Spleen (tissue), 11 donors: ENCODE measurements at regions not wholly inside any gene's neighbourhood (a gene's known extent, or its start where the extent isn't known, plus 50 kb on each side); places are given as distances from the start of the nearest gene placed in this dataset.

ENCODE experiments used
- DNase-seq: peaks from one replicate; pipeline ENCODE4 v3.0.0-alpha.2; 2020
- H3K27ac ChIP-seq, 8 donors: fragments of 200-600 bp; sonication (generic) in 7 of 8; 1 replicate in 4 of 8; 2 replicates in 4 of 8; pipeline versions ENCODE4 v1.5.0 to v1.8.0; 2016 to 2021; ENCODE audit warnings: inconsistent platforms in 4 of 8, mild to moderate bottlenecking in 4 of 8, moderate library complexity in 1 of 8
- H3K27me3 ChIP-seq, 7 donors: fragments of 200-600 bp; sonication (generic) in 6 of 7; replicated peaks in 1 of 7; 1 replicate in 4 of 7; 2 replicates in 3 of 7; pipeline versions ENCODE4 v1.5.0 to v1.8.0; 2016 to 2021; ENCODE audit warnings: inconsistent platforms in 3 of 7, mild to moderate bottlenecking in 1 of 7
- H3K36me3 ChIP-seq, 6 donors: fragments of 200-600 bp; sonication (generic) in 5 of 6; 1 replicate in 4 of 6; 2 replicates in 2 of 6; pipeline versions ENCODE4 v1.5.0 to v1.8.0; 2016 to 2021; ENCODE audit warnings: inconsistent platforms in 2 of 6
- H3K4me1 ChIP-seq, 6 donors: fragments of 200-600 bp; sonication (generic) in 5 of 6; 1 replicate in 3 of 6; 2 replicates in 3 of 6; pipeline versions ENCODE4 v1.5.0 to v1.8.0; 2016 to 2021; ENCODE audit warnings: inconsistent platforms in 3 of 6
- H3K4me3 ChIP-seq, 8 donors: fragments of 200-600 bp; sonication (generic) in 7 of 8; 1 replicate in 4 of 8; 2 replicates in 4 of 8; pipeline versions ENCODE4 v1.5.0 to v1.8.0; 2016 to 2021; ENCODE audit warnings: inconsistent platforms in 4 of 8, mild to moderate bottlenecking in 4 of 8, moderate library complexity in 2 of 8
- H3K9me3 ChIP-seq, 8 donors: fragments of 200-600 bp; sonication (generic) in 7 of 8; 1 replicate in 4 of 8; 2 replicates in 4 of 8; pipeline versions ENCODE4 v1.5.0 to v1.8.0; 2016 to 2021; ENCODE audit warnings: inconsistent platforms in 4 of 8
- CTCF ChIP-seq, 11 experiments: fragments of 200-600 bp in 7 of 11; fragments of 450-650 bp in 4 of 11; sonication (generic) in 4 of 11; IDR thresholded peaks in 8 of 11; conservative IDR thresholded peaks in 3 of 11; 1 replicate in 7 of 11; 2 replicates in 4 of 11; pipeline versions ENCODE4 v1.4.0 to v1.8.0; 2016 to 2021; ENCODE audit warnings: antibody characterized with exemption in 11 of 11, inconsistent platforms in 4 of 11, mild to moderate bottlenecking in 1 of 11
- POLR2A ChIP-seq, 3 donors: fragments of 450-650 bp; IDR thresholded peaks; one replicate each; pipeline ENCODE4 v1.5.1; 2017; ENCODE audit warnings: antibody characterized with exemption in 3 of 3, mild to moderate bottlenecking in 1 of 3
- POLR2AphosphoS5 ChIP-seq, 3 donors: sonication (generic); formaldehyde crosslinking; IDR thresholded peaks; one replicate each; pipeline ENCODE4 v1.5.1; 2017; ENCODE audit warnings: antibody characterized with exemption in 3 of 3
- WGBS, 5 donors: extraction: QIAGEN DNeasy Blood & Tissue Kit in 3 of 5; methylation state at CpG; one replicate each; pipeline versions ENCODE4 v1.1.5 to v1.1.7; 2013 to 2018; 5-methylcytosine and 5-hydroxymethylcytosine counted together
- intact Hi-C: fragments of 100-400 bp; cut with DNase I; formaldehyde crosslinking; loops from one replicate; pipeline ENCODE4 v1.15.0; 2023; ENCODE audit warnings: low total_unique reads
- donor health status: healthy with polysubstance abuse.
- donor health status: DM: no; HTN: no; CAD: no; lungs with moderate emphysema.
- donor health status: DM: no; HTN: no; CAD: no.
- donor health status: Bipolar disorder and iron deficiency.
- donor health status: healthy.
- donor health status: DM: no; HTN: no; CAD: no.
- donor health status: DM: yes; HTN: yes; CAD: no.

GRCh38 chr10:113364227-113364626 lies 188.6 kb upstream of the HABP2 start:
- Histone ChIP-seq H3K4me1 (no peaks in the 10 kb centered on the region), H3K36me3 (no peaks in the 10 kb centered on the region), H3K27ac (no peak overlapping the region), H3K4me3 (no peak overlapping the region), H3K27me3 (no peaks in the 10 kb centered on the region), H3K9me3 (peaks cover 0 to 12% (median 5%) of the 10 kb centered on the region in 8 donors)
- 82 to 92% (median 89%) methylated on average over 3 of the region's 3 CpGs for WGBS, 5 donors
- TF ChIP-seq POLR2A (IDR thresholded peaks at IDR 0.05), result no peak
- intact Hi-C loops, result no loop called here
- no peak for DNase-seq

- TF ChIP-seq POLR2AphosphoS5 (IDR thresholded peaks at IDR 0.05) (no peak), CTCF (IDR thresholded peaks at IDR 0.05 in 8 of 11, conservative IDR thresholded peaks at IDR 0.05 in 3 of 11) (no peak), POLR2A (IDR thresholded peaks at IDR 0.05) (no peak)
- no peaks in the 10 kb centered on the region for H3K36me3 ChIP-seq
- H3K9me3 ChIP-seq, result peaks cover 0 to 12% (median 5%) of the 10 kb centered on the region in 8 donors
- H3K4me3 ChIP-seq, result no peak overlapping the region
- no peaks in the 10 kb centered on the region for H3K4me1 ChIP-seq
- intact Hi-C loops, result no loop called here
- H3K27ac ChIP-seq, result no peak overlapping the region
- no peaks in the 10 kb centered on the region for H3K27me3 ChIP-seq
- DNase-seq, result no peak
- WGBS, 5 donors, result 73 to 82% (median 80%) methylated on average over 6 of the region's 6 CpGs
These were observed 184.0 kb upstream of the HABP2 start for GRCh38 chr10:113368666-113369364.

- 46 to 64% (median 56%) methylated on average over 5 of the region's 5 CpGs for WGBS, 5 donors
- Histone ChIP-seq H3K4me3 (no peak overlapping the region), H3K27ac (no peak overlapping the region), H3K27me3 (no peaks in the 10 kb centered on the region), H3K36me3 (no peaks in the 10 kb centered on the region), H3K4me1 (no peaks in the 10 kb centered on the region), H3K9me3 (peaks cover 0 to 12% (median 5%) of the 10 kb centered on the region in 8 donors)
- TF ChIP-seq CTCF (IDR thresholded peaks at IDR 0.05 in 8 of 11, conservative IDR thresholded peaks at IDR 0.05 in 3 of 11), result no peak
- TF ChIP-seq POLR2AphosphoS5 (IDR thresholded peaks at IDR 0.05), result no peak
- TF ChIP-seq POLR2A (IDR thresholded peaks at IDR 0.05), result no peak
- intact Hi-C loops, result no loop called here
- DNase-seq, result no peak
These were observed 183.5 kb upstream of the HABP2 start for GRCh38 chr10:113369365-113369694.

- Histone ChIP-seq H3K9me3 (no peaks in the 10 kb centered on the region), H3K36me3 (no peaks in the 10 kb centered on the region), H3K4me3 (no peak overlapping the region), H3K27me3 (no peaks in the 10 kb centered on the region), H3K4me1 (peaks cover 0 to 5% (median 2%) of the 10 kb centered on the region in 6 donors), H3K27ac (no peak overlapping the region)
- TF ChIP-seq POLR2AphosphoS5 (IDR thresholded peaks at IDR 0.05) (no peak), POLR2A (IDR thresholded peaks at IDR 0.05) (no peak), CTCF (IDR thresholded peaks at IDR 0.05 in 8 of 11, conservative IDR thresholded peaks at IDR 0.05 in 3 of 11) (no peak)
- DNase-seq, result no peak
- 65 to 71% (median 68%) methylated on average over 1 of the region's 1 CpG for WGBS, 5 donors
- intact Hi-C loops, result no loop called here
These were observed 176.4 kb upstream of the HABP2 start for GRCh38 chr10:113376428-113376827.
